ENCODE measurements at regions not wholly inside any gene's neighbourhood (a gene's known extent, or its start where the extent isn't known, plus 50 kb on each side); places are given as distances from the start of the nearest gene placed in this dataset.

DNA sequence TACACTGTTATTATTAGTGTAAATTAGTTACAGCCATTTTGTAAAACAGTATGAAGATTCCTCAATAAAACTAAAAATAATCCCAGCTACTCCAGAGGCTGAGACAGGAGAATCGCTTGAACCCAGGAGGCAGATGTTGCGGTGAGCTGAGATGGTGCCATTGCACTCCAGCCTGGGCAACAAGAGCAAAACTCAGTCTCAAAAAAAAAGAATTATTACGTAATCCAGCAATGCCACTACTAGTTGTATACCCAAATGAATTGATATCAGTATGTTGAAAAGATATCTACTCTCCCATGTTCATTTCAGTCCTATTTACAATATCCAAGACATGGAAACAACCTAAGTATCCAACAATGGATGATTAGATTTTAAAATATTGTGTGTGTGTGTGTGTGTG lies 313.6 kb downstream of the EPHA4 start:
- no peak overlapping the region for H3K4me3 ChIP-seq (ENCODE audit: insufficient read depth, low read length)
- no peak for TF ChIP-seq CTCF (IDR thresholded peaks at IDR 0.05; ENCODE audit: extremely low read depth, low read depth, low read length)
- no peaks in the 10 kb centered on the region for H3K79me2 ChIP-seq (ENCODE audit: insufficient read depth, low read length)
- no peaks in the 10 kb centered on the region for H3K27me3 ChIP-seq (ENCODE audit: insufficient read depth, low read length)
- no peak overlapping the region for H3K27ac ChIP-seq (ENCODE audit: low read depth, low read length)
- no peaks in the 10 kb centered on the region for H4K20me1 ChIP-seq (ENCODE audit: insufficient read depth, low read length)
- no peak overlapping the region for H2AFZ ChIP-seq (ENCODE audit: low read length)
- no peaks in the 10 kb centered on the region for H3K9me3 ChIP-seq (ENCODE audit: low read depth, low read length)
- H3K36me3 ChIP-seq (ENCODE audit: insufficient read depth, low read length): no peaks in the 10 kb centered on the region
- DNase-seq (ENCODE audit: insufficient read length, low spot score, missing footprints): no peak
- H3K4me1 ChIP-seq (ENCODE audit: insufficient read depth, low read length): no peaks in the 10 kb centered on the region
- H3K4me2 ChIP-seq (ENCODE audit: insufficient read depth, low read length): no peak overlapping the region

DNA sequence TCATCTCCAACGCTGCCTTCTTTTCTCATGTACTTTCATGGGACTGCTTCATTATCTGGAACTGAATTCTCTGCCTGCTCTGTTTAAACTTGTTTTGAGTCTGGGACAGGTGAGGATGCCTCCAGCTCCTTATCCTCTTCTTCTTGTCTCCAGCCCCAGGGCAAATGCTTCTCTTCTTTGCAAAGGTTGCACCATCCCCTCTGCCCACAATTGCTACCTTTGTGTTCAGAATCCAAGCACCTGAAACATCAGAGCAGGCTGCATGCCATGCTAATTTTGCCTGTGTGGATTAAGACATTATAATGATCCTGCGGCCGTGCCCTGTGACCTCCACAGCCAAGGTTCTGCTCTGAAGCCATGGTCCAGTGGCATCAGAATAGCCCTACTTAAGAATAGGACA lies 309.5 kb downstream of the EPHA4 start:
- DNase-seq (ENCODE audit: insufficient read length, low spot score, missing footprints): no peak
- no peak overlapping the region for H3K4me3 ChIP-seq (ENCODE audit: insufficient read depth, low read length)
- H3K4me2 ChIP-seq (ENCODE audit: insufficient read depth, low read length): no peak overlapping the region
- H4K20me1 ChIP-seq (ENCODE audit: insufficient read depth, low read length): no peaks in the 10 kb centered on the region
- no peaks in the 10 kb centered on the region for H3K4me1 ChIP-seq (ENCODE audit: insufficient read depth, low read length)
- TF ChIP-seq CTCF (IDR thresholded peaks at IDR 0.05; ENCODE audit: extremely low read depth, low read depth, low read length): no peak
- H3K36me3 ChIP-seq (ENCODE audit: insufficient read depth, low read length): no peaks in the 10 kb centered on the region
- H3K27ac ChIP-seq (ENCODE audit: low read depth, low read length): no peak overlapping the region
- H3K9me3 ChIP-seq (ENCODE audit: low read depth, low read length): no peaks in the 10 kb centered on the region
- H2AFZ ChIP-seq (ENCODE audit: low read length): no peak overlapping the region
- H3K79me2 ChIP-seq (ENCODE audit: insufficient read depth, low read length): no peaks in the 10 kb centered on the region
- no peaks in the 10 kb centered on the region for H3K27me3 ChIP-seq (ENCODE audit: insufficient read depth, low read length)

DNA sequence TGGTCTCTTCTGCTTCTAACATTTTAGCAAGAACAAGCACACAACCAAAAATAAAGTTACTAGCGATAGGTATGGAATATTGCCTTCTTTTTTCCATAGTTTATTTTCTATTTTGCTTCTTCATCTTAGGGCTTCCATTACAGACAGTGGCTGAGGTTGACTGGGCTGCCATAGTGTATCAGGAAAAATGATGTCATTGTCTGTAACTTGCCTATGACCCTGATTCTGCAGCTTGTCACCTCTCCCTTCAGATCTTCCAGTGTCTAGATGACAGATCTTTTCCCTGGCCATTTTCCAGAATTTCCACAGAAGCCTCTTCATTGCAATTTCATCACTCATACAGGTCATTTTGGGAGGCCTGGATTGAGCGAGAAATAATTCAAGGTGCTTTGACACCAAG lies 308.5 kb downstream of the EPHA4 start:
- Histone ChIP-seq H3K4me3 (ENCODE audit: insufficient read depth, low read length) (no peak overlapping the region), H3K4me2 (ENCODE audit: insufficient read depth, low read length) (no peak overlapping the region), H3K4me1 (ENCODE audit: insufficient read depth, low read length) (no peaks in the 10 kb centered on the region), H2AFZ (ENCODE audit: low read length) (no peak overlapping the region), H3K9me3 (ENCODE audit: low read depth, low read length) (no peaks in the 10 kb centered on the region), H3K27ac (ENCODE audit: low read depth, low read length) (no peak overlapping the region), H3K27me3 (ENCODE audit: insufficient read depth, low read length) (no peaks in the 10 kb centered on the region), H3K36me3 (ENCODE audit: insufficient read depth, low read length) (no peaks in the 10 kb centered on the region), H3K79me2 (ENCODE audit: insufficient read depth, low read length) (no peaks in the 10 kb centered on the region), H4K20me1 (ENCODE audit: insufficient read depth, low read length) (no peaks in the 10 kb centered on the region)
- TF ChIP-seq CTCF (IDR thresholded peaks at IDR 0.05; ENCODE audit: extremely low read depth, low read depth, low read length): no peak
- no peak for DNase-seq (ENCODE audit: insufficient read length, low spot score, missing footprints)

DNA sequence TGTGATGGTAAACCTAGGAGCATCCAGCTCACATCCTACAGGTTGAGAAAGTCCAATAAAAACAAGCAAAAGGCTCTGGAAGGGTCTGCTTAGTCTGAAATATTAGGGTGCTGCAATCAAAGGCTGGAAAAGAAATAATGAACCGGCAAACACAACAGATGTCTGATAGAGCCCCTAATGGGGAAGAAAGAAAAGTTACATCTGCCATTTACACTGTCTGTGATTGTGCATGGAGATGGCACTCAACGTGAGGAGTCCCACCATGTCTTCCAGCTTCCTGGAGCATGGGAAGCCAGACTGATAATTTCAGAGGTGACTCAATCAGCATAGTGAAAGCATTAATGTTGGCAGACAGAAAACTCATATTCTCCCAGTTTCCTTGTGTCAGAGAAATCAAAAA lies 307.8 kb downstream of the EPHA4 start:
- no peak for TF ChIP-seq CTCF (IDR thresholded peaks at IDR 0.05; ENCODE audit: extremely low read depth, low read depth, low read length)
- no peak for DNase-seq (ENCODE audit: insufficient read length, low spot score, missing footprints)

More for the DNA sequence above, 307.8 kb downstream of the EPHA4 start:
- Histone ChIP-seq H3K79me2 (ENCODE audit: insufficient read depth, low read length) (no peaks in the 10 kb centered on the region), H3K27ac (ENCODE audit: low read depth, low read length) (no peak overlapping the region), H3K4me1 (ENCODE audit: insufficient read depth, low read length) (no peaks in the 10 kb centered on the region), H2AFZ (ENCODE audit: low read length) (no peak overlapping the region), H3K4me3 (ENCODE audit: insufficient read depth, low read length) (no peak overlapping the region), H4K20me1 (ENCODE audit: insufficient read depth, low read length) (no peaks in the 10 kb centered on the region), H3K36me3 (ENCODE audit: insufficient read depth, low read length) (no peaks in the 10 kb centered on the region), H3K9me3 (ENCODE audit: low read depth, low read length) (no peaks in the 10 kb centered on the region), H3K27me3 (ENCODE audit: insufficient read depth, low read length) (no peaks in the 10 kb centered on the region), H3K4me2 (ENCODE audit: insufficient read depth, low read length) (no peak overlapping the region)
